Erythroblast (primary cell): ENCODE measurements at regions not wholly inside any gene's neighbourhood (a gene's known extent, or its start where the extent isn't known, plus 50 kb on each side); places are given as distances from the start of the nearest gene placed in this dataset.
A peak's percentile ranks its signal among the peaks of the same experiment; 100 is the strongest.

Experiments
- DNase-seq, 2 experiments: peaks; one replicate each; lab custom pipeline; 2025; lab: John Stamatoyannopoulos, UW
- GATA1 ChIP-seq: IDR thresholded peaks from 2 replicates; pipeline ENCODE4 v1.6.1; 2011; ENCODE audit warnings: low read depth, mild to moderate bottlenecking, control low read depth, low read length, moderate library complexity
- POLR2A ChIP-seq: IDR thresholded peaks from 2 replicates; pipeline ENCODE4 v1.6.1; 2011; ENCODE audit warnings: mild to moderate bottlenecking, low read length

DNA sequence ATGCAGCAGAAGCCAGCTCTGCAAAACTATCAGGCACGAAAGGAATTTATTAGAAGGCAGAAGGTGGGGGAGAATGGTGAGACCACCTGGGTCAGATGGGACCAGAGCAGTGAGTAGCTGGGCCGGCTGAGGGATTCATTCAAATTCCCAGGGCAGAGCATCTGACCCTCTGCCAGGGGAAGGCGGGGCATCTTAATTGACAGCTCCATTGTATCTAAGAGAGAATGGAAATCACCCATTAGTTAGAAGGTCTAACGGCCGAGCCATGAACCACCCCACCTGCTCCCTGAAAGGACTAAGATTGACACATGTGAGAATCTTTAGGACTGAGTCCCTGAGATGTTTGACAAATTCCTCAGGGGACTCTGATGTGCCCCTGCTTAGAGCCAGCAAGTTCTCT, 83.7 kb downstream of the PHETA1 start:
- TF ChIP-seq GATA1: no peak
- no peak for TF ChIP-seq POLR2A
- no peak for DNase-seq

- no peak for TF ChIP-seq POLR2A
- TF ChIP-seq GATA1: no peak
- DNase-seq: no peak
These were observed 84.2 kb downstream of the PHETA1 start for GRCh38 chr12:111284709-111285108.

DNA sequence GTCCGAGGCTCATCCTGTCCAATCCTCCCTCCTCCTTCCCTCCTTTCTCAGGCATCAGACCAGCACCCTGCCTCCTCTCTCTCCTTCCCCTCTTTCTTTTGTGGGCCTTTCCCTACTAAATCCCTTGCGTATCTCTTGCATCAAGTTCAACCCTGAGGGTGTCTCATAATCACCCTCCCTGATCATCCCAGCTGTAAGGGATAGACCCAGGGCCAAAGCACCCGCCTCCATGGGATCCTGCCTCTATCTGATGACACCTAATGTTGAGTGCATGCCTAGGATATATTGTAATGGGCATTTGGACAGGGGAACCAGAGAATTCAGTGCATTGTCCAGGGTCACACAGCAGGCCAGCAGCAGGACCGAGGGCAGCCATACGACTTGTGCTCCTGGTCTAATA, 84.9 kb downstream of the PHETA1 start:
- DNase-seq: no peak
- TF ChIP-seq POLR2A (no peak), GATA1 (no peak)

DNA sequence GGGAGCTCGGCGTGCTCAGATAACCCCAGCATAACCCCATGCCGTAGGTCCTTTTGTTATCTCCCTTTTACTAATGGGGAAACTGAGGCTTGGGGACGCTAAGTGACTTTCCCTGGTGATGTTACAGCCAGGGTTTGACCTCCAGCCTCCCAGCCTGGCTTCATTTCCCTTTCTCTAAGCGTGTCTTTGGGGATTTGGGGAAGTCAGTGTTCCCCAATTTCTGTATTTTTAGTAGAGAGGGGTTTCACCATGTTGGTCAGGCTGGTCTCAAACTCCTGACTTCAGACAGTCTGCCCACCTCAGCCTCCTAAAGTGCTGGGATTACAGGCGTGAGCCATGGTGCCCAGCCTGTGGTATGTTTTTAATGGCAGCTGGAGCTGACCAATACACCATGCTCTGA, 85.4 kb downstream of the PHETA1 start:
- DNase-seq: no peak
- no peak for TF ChIP-seq GATA1
- TF ChIP-seq POLR2A: no peak

DNA sequence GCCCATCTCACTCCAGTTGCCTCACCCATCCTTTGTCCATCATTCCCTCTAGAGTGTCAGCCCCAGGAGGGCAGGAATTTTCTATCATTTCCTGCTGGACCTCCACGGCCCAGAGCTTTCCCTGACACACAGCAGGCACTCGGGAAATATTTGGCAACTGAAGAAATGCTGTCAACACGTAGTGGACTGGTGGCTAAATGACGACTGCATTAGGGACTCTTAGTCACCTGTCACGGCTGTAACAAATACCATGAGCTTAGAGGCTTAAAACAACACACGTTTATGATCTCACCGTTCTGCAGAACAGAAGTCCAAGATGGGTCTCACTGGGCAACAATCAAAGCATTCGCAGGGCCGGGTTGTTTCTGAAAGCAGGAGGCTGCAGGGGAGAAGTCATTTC, 91.3 kb downstream of the PHETA1 start:
- no peak for TF ChIP-seq GATA1
- no peak for TF ChIP-seq POLR2A
- DNase-seq: no peak

GRCh38 chr12:111276146-111276545, 92.7 kb downstream of the PHETA1 start:
- DNase-seq: no peak
- no peak for TF ChIP-seq POLR2A

GRCh38 chr12:111275308-111275707, 93.6 kb downstream of the PHETA1 start:
- TF ChIP-seq GATA1 (no peak), POLR2A (no peak)

GRCh38 chr12:111274777-111275176, 94.1 kb downstream of the PHETA1 start:
- TF ChIP-seq GATA1: no peak
- TF ChIP-seq POLR2A: no peak

More at GRCh38 chr12:111275308-111275707, 93.6 kb downstream of the PHETA1 start:
- DNase-seq: no peak

GRCh38 chr12:111271674-111272418, 97.0 kb downstream of the PHETA1 start:
- TF ChIP-seq GATA1 (no peak), POLR2A (no peak)
- DNase-seq: no peak

More at GRCh38 chr12:111274777-111275176, 94.1 kb downstream of the PHETA1 start:
- DNase-seq: no peak

- no peak for DNase-seq
- TF ChIP-seq POLR2A: no peak
- no peak for TF ChIP-seq GATA1
These were observed 98.1 kb downstream of the PHETA1 start for GRCh38 chr12:111270774-111271173.

DNA sequence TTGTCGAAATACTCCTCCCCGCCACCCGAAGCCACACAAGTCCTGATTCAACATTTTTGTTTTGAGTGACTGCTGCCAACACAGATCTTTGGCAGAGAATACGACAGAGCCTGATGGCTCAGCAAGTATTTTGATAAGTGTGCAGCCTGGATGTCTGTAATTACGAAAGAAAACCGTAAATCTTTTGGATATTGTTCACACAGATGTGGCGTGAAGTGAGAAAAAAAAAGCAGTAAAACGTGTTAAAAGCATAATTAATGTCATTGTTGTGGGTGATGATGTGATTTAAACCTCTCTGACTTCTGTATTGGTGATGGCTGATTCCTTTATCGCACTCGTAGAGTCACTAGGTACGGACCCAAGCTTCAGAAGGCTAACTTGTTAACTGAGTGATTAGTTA, 98.7 kb downstream of the PHETA1 start:
- no peak for DNase-seq
- TF ChIP-seq POLR2A (no peak), GATA1 (no peak)

DNA sequence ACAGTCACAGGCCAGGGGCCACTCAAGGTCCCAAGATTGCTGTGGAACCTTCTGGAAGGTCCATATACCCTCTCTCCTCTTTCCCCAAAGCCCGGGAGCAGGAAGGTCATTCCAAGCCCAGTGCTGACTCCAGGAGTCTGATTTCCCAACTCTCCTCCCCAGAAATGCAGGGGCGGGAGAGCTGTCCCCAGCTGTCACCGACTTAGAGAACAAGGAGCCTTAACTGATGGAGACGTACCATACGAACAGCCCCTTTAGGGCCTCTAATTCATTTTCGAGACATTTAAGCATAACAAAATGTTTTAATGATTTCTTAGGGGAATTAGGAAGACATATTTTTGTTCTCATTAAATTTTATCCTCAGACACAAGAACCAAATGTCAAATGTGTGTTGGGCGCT, 99.2 kb downstream of the PHETA1 start:
- TF ChIP-seq POLR2A (no peak), GATA1 (no peak)
- DNase-seq: no peak

DNA sequence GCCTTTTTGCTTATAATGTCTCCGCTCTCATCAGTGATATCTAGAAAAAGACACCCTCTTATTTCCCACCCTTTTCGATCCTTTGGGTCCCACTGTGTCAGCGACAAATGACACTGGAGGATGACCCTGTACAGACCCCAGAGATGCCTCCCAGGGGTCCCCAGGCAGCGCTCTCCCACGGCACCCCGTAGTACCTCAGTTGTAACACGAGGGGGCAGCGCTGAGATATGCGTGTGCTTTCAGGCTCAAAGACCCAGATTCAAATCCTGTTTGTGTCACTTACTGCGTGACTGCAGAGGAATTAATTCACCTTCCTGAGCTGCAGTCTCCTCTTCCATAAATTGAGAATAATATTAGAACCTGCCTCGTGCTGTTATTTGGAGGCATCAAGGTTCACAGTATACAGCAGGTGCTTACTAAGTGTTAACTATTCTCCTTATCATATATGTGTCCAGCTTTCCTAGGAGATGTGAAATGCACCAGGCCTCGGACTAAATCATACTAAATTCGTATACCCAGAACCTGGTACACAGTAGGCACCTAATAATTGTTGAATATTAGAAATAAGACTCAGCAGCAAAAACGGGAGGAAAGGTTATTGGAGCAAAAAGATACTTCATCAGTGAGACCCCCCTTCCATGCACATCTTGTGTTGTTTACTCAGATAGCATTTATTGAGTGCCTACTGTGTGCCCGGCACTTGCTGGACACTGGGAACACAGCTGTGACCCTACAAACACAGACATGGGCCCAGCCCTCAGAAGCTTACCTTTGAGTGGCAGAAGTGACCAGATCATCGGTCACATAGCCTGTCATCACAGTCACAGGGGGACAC, 99.9 kb downstream of the PHETA1 start:
- DNase-seq: peak; percentile 26 to 40
- TF ChIP-seq POLR2A: no peak
- TF ChIP-seq GATA1: no peak

GRCh38 chr12:111267144-111267543, 101.8 kb downstream of the PHETA1 start:
- TF ChIP-seq GATA1 (no peak), POLR2A (no peak)
- DNase-seq: no peak
